ENCODE measurements at regions not wholly inside any gene's neighbourhood (a gene's known extent, or its start where the extent isn't known, plus 50 kb on each side); places are given as distances from the start of the nearest gene placed in this dataset.

GRCh38 chr4:117654079-117654478, 380.2 kb upstream of the NDST3 start:
- H3K4me3 Mint-ChIP-seq (ENCODE audit: unreplicated experiment) = no peak overlapping the region
- no peaks in the 10 kb centered on the region for H3K36me3 Mint-ChIP-seq (ENCODE audit: unreplicated experiment)
- H3K4me1 Mint-ChIP-seq (ENCODE audit: unreplicated experiment) = no peaks in the 10 kb centered on the region
- no peak for TF ChIP-seq CTCF (IDR thresholded peaks at IDR 0.05)
- no peaks in the 10 kb centered on the region for H3K27me3 Mint-ChIP-seq (ENCODE audit: unreplicated experiment)
- DNase-seq (ENCODE audit: extremely low spot score, unreplicated experiment) = no peak
- H3K9me3 Mint-ChIP-seq (ENCODE audit: unreplicated experiment) = peaks cover 2% of the 10 kb centered on the region
- H3K27ac Mint-ChIP-seq (ENCODE audit: unreplicated experiment) = no peak overlapping the region

- Mint-ChIP-seq H3K9me3 (ENCODE audit: unreplicated experiment) (peaks cover 4% of the 10 kb centered on the region), H3K4me3 (ENCODE audit: unreplicated experiment) (no peak overlapping the region), H3K27ac (ENCODE audit: unreplicated experiment) (no peak overlapping the region), H3K4me1 (ENCODE audit: unreplicated experiment) (no peaks in the 10 kb centered on the region), H3K27me3 (ENCODE audit: unreplicated experiment) (no peaks in the 10 kb centered on the region), H3K36me3 (ENCODE audit: unreplicated experiment) (no peaks in the 10 kb centered on the region)
- no peak for DNase-seq (ENCODE audit: extremely low spot score, unreplicated experiment)
- TF ChIP-seq CTCF (IDR thresholded peaks at IDR 0.05) = no peak
Measured at GRCh38 chr4:117660668-117661067, 373.6 kb upstream of the NDST3 start.

- H3K36me3 Mint-ChIP-seq (ENCODE audit: unreplicated experiment) = no peaks in the 10 kb centered on the region
- no peaks in the 10 kb centered on the region for H3K27me3 Mint-ChIP-seq (ENCODE audit: unreplicated experiment)
- TF ChIP-seq CTCF (IDR thresholded peaks at IDR 0.05) = no peak
- H3K4me1 Mint-ChIP-seq (ENCODE audit: unreplicated experiment) = no peaks in the 10 kb centered on the region
- H3K9me3 Mint-ChIP-seq (ENCODE audit: unreplicated experiment) = peaks cover 4% of the 10 kb centered on the region
- H3K4me3 Mint-ChIP-seq (ENCODE audit: unreplicated experiment) = no peak overlapping the region
- H3K27ac Mint-ChIP-seq (ENCODE audit: unreplicated experiment) = no peak overlapping the region
- no peak for DNase-seq (ENCODE audit: extremely low spot score, unreplicated experiment)
Measured at GRCh38 chr4:117661091-117662072, 372.9 kb upstream of the NDST3 start.

- Mint-ChIP-seq H3K27me3 (ENCODE audit: unreplicated experiment) (peaks cover 1% of the 10 kb centered on the region), H3K4me1 (ENCODE audit: unreplicated experiment) (no peaks in the 10 kb centered on the region), H3K9me3 (ENCODE audit: unreplicated experiment) (peaks cover 3% of the 10 kb centered on the region), H3K4me3 (ENCODE audit: unreplicated experiment) (no peak overlapping the region), H3K36me3 (ENCODE audit: unreplicated experiment) (no peaks in the 10 kb centered on the region), H3K27ac (ENCODE audit: unreplicated experiment) (no peak overlapping the region)
- no peak for DNase-seq (ENCODE audit: extremely low spot score, unreplicated experiment)
- TF ChIP-seq CTCF (IDR thresholded peaks at IDR 0.05) = no peak
Measured at GRCh38 chr4:117664706-117665444, 369.4 kb upstream of the NDST3 start.

- no peak for DNase-seq (ENCODE audit: extremely low spot score, unreplicated experiment)
- peaks cover 2% of the 10 kb centered on the region for H3K27me3 Mint-ChIP-seq (ENCODE audit: unreplicated experiment)
- no peak overlapping the region for H3K4me3 Mint-ChIP-seq (ENCODE audit: unreplicated experiment)
- H3K4me1 Mint-ChIP-seq (ENCODE audit: unreplicated experiment) = no peaks in the 10 kb centered on the region
- H3K9me3 Mint-ChIP-seq (ENCODE audit: unreplicated experiment) = peaks cover 5% of the 10 kb centered on the region
- no peaks in the 10 kb centered on the region for H3K36me3 Mint-ChIP-seq (ENCODE audit: unreplicated experiment)
- no peak for TF ChIP-seq CTCF (IDR thresholded peaks at IDR 0.05)
- no peak overlapping the region for H3K27ac Mint-ChIP-seq (ENCODE audit: unreplicated experiment)
Measured at GRCh38 chr4:117676153-117676552, 358.1 kb upstream of the NDST3 start.
